ENCODE measurements at regions not wholly inside any gene's neighbourhood (a gene's known extent, or its start where the extent isn't known, plus 50 kb on each side); places are given as distances from the start of the nearest gene placed in this dataset.
A peak's percentile ranks its signal among the peaks of the same experiment; 100 is the strongest.

- H3K36me3 ChIP-seq (ENCODE audit: control insufficient read depth, insufficient read depth, low read length): no peaks in the 10 kb centered on the region
- Mint-ChIP-seq H3K36me3 (ENCODE audit: low read depth) (no peaks in the 10 kb centered on the region), H3K4me1 (peaks cover 24% of the 10 kb centered on the region), H3K27me3 (ENCODE audit: insufficient read depth) (peaks cover 7% of the 10 kb centered on the region), H3K4me3 (no peak overlapping the region), H3K27ac (peak overlapping the region; percentile 45), H3K9me3 (no peaks in the 10 kb centered on the region)
- peak; percentile 77 for DNase-seq
- no peaks in the 10 kb centered on the region for H3K9me3 ChIP-seq (ENCODE audit: control insufficient read depth, low read length)
- no peaks in the 10 kb centered on the region for H3K4me1 ChIP-seq (ENCODE audit: control insufficient read depth, insufficient read depth, low read length)
- no peak overlapping the region for H3K27ac ChIP-seq (ENCODE audit: low read depth, low read length)
- H3K27me3 ChIP-seq (ENCODE audit: control insufficient read depth, insufficient read depth, low read length, poor library complexity, severe bottlenecking): no peaks in the 10 kb centered on the region
- no peak overlapping the region for H3K9ac ChIP-seq (ENCODE audit: extremely low read depth, low read length, poor library complexity, severe bottlenecking)
- TF ChIP-seq, protein P1, sequence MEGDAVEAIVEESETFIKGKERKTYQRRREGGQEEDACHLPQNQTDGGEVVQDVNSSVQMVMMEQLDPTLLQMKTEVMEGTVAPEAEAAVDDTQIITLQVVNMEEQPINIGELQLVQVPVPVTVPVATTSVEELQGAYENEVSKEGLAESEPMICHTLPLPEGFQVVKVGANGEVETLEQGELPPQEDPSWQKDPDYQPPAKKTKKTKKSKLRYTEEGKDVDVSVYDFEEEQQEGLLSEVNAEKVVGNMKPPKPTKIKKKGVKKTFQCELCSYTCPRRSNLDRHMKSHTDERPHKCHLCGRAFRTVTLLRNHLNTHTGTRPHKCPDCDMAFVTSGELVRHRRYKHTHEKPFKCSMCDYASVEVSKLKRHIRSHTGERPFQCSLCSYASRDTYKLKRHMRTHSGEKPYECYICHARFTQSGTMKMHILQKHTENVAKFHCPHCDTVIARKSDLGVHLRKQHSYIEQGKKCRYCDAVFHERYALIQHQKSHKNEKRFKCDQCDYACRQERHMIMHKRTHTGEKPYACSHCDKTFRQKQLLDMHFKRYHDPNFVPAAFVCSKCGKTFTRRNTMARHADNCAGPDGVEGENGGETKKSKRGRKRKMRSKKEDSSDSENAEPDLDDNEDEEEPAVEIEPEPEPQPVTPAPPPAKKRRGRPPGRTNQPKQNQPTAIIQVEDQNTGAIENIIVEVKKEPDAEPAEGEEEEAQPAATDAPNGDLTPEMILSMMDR (conservative IDR thresholded peaks at IDR 0.05): no peak
- WGBS, 2 experiments (ENCODE audit: insufficient coverage in 1 of 2, insufficient read length in 1 of 2): 4 to 9% methylated on average over 3 to 4 of the region's 5 CpGs
- no peak overlapping the region for H3K4me3 ChIP-seq (ENCODE audit: low read length)
Observed at GRCh38 chr5:153350175-153350883, 140.1 kb upstream of the GRIA1 start.

DNA sequence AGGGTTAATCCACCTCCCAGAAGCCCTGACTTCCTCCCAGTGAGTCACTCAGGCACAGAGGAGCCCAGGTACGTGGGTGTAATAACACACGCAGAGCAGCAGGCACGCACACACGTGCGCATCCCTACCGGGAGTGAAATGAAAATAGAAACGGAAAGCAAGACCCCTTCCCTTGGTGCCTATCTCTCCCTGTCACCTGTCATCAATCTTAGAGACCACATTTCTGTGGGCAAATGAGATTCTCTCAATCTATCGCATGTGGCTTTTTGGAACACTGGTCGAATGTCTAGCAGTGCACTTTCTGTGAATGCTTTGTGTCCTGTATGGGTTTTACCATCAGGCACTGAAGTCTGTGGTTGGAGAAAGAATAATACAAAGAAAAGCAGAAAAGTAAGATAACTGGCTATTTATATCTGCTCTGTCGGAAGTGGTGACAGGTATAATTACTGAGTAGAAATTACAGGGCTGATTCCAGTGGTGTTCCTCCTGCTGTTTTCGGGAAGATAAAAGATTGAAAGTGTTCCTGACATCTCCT lies 137.7 kb upstream of the GRIA1 start:
- 79 to 85% methylated on average over 8 to 11 of the region's 11 CpGs for WGBS, 2 experiments (ENCODE audit: insufficient coverage in 1 of 2, insufficient read length in 1 of 2)
- Mint-ChIP-seq H3K27me3 (ENCODE audit: insufficient read depth) (peaks cover 7% of the 10 kb centered on the region), H3K36me3 (ENCODE audit: low read depth) (no peaks in the 10 kb centered on the region), H3K4me1 (peaks cover 24% of the 10 kb centered on the region), H3K9me3 (no peaks in the 10 kb centered on the region), H3K4me3 (no peak overlapping the region), H3K27ac (no peak overlapping the region)
- no peak overlapping the region for H3K9ac ChIP-seq (ENCODE audit: extremely low read depth, low read length, poor library complexity, severe bottlenecking)
- no peaks in the 10 kb centered on the region for H3K36me3 ChIP-seq (ENCODE audit: control insufficient read depth, insufficient read depth, low read length)
- DNase-seq: no peak
- TF ChIP-seq, protein P1 (conservative IDR thresholded peaks at IDR 0.05): no peak
- no peaks in the 10 kb centered on the region for H3K27me3 ChIP-seq (ENCODE audit: control insufficient read depth, insufficient read depth, low read length, poor library complexity, severe bottlenecking)
- H3K27ac ChIP-seq (ENCODE audit: low read depth, low read length): no peak overlapping the region
- no peak overlapping the region for H3K4me3 ChIP-seq (ENCODE audit: low read length)
- H3K9me3 ChIP-seq (ENCODE audit: control insufficient read depth, low read length): no peaks in the 10 kb centered on the region
- no peaks in the 10 kb centered on the region for H3K4me1 ChIP-seq (ENCODE audit: control insufficient read depth, insufficient read depth, low read length)

DNA sequence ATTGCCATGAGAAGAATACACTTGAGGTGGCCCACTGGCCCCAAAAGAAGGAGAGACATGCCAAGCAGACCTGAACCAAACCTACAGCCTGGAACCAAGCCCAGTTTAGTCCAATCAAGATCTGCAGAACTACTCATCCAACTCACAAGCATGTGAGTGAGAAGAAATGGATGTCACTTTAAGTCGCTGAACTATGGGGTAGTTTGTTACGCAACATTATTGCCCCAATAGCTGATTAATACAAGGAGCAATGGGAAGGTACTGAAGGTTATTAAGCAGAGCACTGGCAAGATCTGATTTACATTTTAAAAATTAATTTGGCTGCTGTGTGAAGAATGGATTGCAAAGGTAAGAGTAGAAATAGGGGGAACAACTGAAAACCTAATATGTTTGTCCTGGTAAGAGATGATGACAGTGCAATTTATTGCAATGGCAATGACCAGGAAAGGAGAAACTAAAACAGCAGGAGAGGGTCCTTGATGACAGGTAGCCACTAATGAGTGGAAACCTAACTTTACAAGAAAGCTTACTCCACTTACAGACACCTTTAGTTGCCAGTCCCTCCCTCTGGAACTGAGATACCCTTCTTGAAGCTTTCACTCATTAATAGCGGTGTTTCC lies 132.9 kb upstream of the GRIA1 start:
- 99 to 100% methylated on average over 2 to 3 of the region's 3 CpGs for WGBS, 2 experiments (ENCODE audit: insufficient coverage in 1 of 2, insufficient read length in 1 of 2)
- no peaks in the 10 kb centered on the region for H3K9me3 Mint-ChIP-seq
- no peak overlapping the region for H3K27ac Mint-ChIP-seq
- no peak overlapping the region for H3K4me3 ChIP-seq (ENCODE audit: low read length)
- H3K9ac ChIP-seq (ENCODE audit: extremely low read depth, low read length, poor library complexity, severe bottlenecking): no peak overlapping the region
- peaks cover 5% of the 10 kb centered on the region for H3K27me3 Mint-ChIP-seq (ENCODE audit: insufficient read depth)
- H3K36me3 ChIP-seq (ENCODE audit: control insufficient read depth, insufficient read depth, low read length): no peaks in the 10 kb centered on the region
- H3K27me3 ChIP-seq (ENCODE audit: control insufficient read depth, insufficient read depth, low read length, poor library complexity, severe bottlenecking): no peaks in the 10 kb centered on the region
- no peak overlapping the region for H3K27ac ChIP-seq (ENCODE audit: low read depth, low read length)
- H3K9me3 ChIP-seq (ENCODE audit: control insufficient read depth, low read length): no peaks in the 10 kb centered on the region
- no peak for DNase-seq
- no peaks in the 10 kb centered on the region for H3K36me3 Mint-ChIP-seq (ENCODE audit: low read depth)
- peaks cover 12% of the 10 kb centered on the region for H3K4me1 Mint-ChIP-seq
- H3K4me1 ChIP-seq (ENCODE audit: control insufficient read depth, insufficient read depth, low read length): no peaks in the 10 kb centered on the region
- TF ChIP-seq, protein P1 (conservative IDR thresholded peaks at IDR 0.05): no peak
- no peak overlapping the region for H3K4me3 Mint-ChIP-seq

All from endodermal cell (in vitro differentiated cells).